Upper lobe of left lung (tissue), 6 donors: ENCODE measurements at regions not wholly inside any gene's neighbourhood (a gene's known extent, or its start where the extent isn't known, plus 50 kb on each side); places are given as distances from the start of the nearest gene placed in this dataset.

Experiments used
- ATAC-seq, 2 donors: fragments of 200-7000 bp; cut with Tn5 transposase; one replicate each; pipeline ENCODE4 v1.9.1; 2022; ENCODE audit warnings: mild to moderate bottlenecking in 2 of 2, moderate library complexity in 2 of 2; ENCODE audit not compliant: low FRiP score in 2 of 2
- DNase-seq, 2 donors: peaks; one replicate each; pipeline ENCODE4 v3.0.0-alpha.2; 2019 to 2020
- H3K27ac ChIP-seq, 4 donors: fragments of 200-600 bp; sonication (generic); one replicate each; pipeline ENCODE4 v1.5.1; 2016 to 2019
- H3K27me3 ChIP-seq, 4 donors: fragments of 200-600 bp; sonication (generic); one replicate each; pipeline ENCODE4 v1.5.1; 2017 to 2019
- H3K36me3 ChIP-seq, 4 donors: fragments of 200-600 bp; sonication (generic); one replicate each; pipeline ENCODE4 v1.5.1; 2016 to 2019
- H3K4me1 ChIP-seq, 4 donors: fragments of 200-600 bp; sonication (generic); one replicate each; pipeline ENCODE4 v1.5.1; 2018 to 2019
- H3K4me3 ChIP-seq, 4 donors: fragments of 200-600 bp; sonication (generic); one replicate each; pipeline ENCODE4 v1.5.1; 2017 to 2019; ENCODE audit warnings: mild to moderate bottlenecking in 2 of 4, moderate library complexity in 1 of 4
- H3K9me3 ChIP-seq, 4 donors: fragments of 200-600 bp; sonication (generic); one replicate each; pipeline ENCODE4 v1.5.1; 2018 to 2019
- CTCF ChIP-seq, 6 experiments: fragments of 450-650 bp in 4 of 6; fragments of 200-600 bp in 2 of 6; sonication (generic) in 2 of 6; IDR thresholded peaks; one replicate each; pipeline ENCODE4 v1.5.1; 2016 to 2019; ENCODE audit warnings: antibody characterized with exemption in 6 of 6
- EP300 ChIP-seq, 4 donors: sonication (generic); formaldehyde crosslinking; IDR thresholded peaks; one replicate each; pipeline ENCODE4 v1.5.1; 2017; ENCODE audit warnings: antibody characterized with exemption in 4 of 4, control low read depth in 2 of 4
- POLR2A ChIP-seq, 4 donors: fragments of 450-650 bp; IDR thresholded peaks; one replicate each; pipeline ENCODE4 v1.5.1; 2016 to 2017; ENCODE audit warnings: antibody characterized with exemption in 4 of 4, mild to moderate bottlenecking in 2 of 4
- POLR2AphosphoS5 ChIP-seq, 2 donors: sonication (generic); formaldehyde crosslinking; IDR thresholded peaks; one replicate each; pipeline ENCODE4 v1.5.1; 2017; ENCODE audit warnings: antibody characterized with exemption in 2 of 2
- WGBS, 2 donors: methylation state at CpG; one replicate each; pipeline ENCODE4 v1.1.5; 2017 to 2018; 5-methylcytosine and 5-hydroxymethylcytosine counted together
- donor health status: DM: no; HTN: no; CAD: no; lungs with moderate emphysema.
- donor health status: DM: no; HTN: yes; CAD: no; lungs with severe emphysema.

DNA sequence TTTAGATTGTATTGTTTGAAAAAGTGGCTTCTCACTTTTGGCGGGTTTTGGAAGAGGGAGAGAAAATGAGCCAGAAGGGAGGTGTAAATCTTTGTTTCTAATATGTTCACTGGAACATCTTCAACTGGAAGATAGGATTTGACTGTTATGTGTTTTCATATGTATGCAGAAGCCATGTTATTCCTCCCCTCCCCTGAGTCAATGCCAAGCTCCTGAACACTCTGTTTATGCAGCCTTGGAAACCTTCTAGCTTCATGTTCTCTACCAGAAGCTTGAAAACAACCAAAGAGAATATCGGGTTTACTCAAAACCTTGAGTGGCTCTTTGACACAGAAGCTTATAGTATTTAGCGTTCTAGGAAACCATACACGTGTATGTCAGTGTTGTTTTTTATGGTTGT, 279.1 kb downstream of the PRL start:
- ATAC-seq (no peak), DNase-seq (no peak)

DNA sequence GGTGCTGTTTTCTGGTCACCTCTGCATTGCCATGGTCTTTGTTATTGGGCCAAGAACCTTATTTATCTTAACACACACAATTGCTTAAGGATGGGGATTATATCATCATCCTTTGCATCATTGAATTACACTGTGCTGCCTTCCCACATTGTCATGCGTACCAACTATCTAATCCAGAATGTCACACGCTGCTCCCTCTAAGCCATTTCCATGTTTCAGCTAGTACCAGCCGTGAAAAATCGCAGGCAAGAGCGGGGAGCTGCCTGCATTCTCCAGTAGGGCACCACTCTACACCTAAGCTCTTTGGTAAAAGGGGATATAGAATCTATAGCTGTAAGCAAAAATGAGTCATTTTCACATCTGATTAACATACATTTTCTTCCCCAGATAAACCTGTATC, 277.0 kb downstream of the PRL start:
- no peak overlapping the region for H3K4me3 ChIP-seq
- H3K9me3 ChIP-seq, result peaks cover 0 to 5% (median 4%) of the 10 kb centered on the region in 4 donors
- TF ChIP-seq CTCF (IDR thresholded peaks at IDR 0.05), result no peak
- no peak for TF ChIP-seq POLR2AphosphoS5 (IDR thresholded peaks at IDR 0.05)
- no peak for TF ChIP-seq EP300 (IDR thresholded peaks at IDR 0.05)
- TF ChIP-seq POLR2A (IDR thresholded peaks at IDR 0.05), result no peak
- no peak overlapping the region for H3K27ac ChIP-seq
- WGBS, 2 donors, result 96 to 99% methylated on average over 5 of the region's 5 CpGs
- DNase-seq (no peak), ATAC-seq (no peak)
- peaks cover 0 to under 1% (median 0%) of the 10 kb centered on the region in 4 donors for H3K4me1 ChIP-seq
- no peaks in the 10 kb centered on the region for H3K27me3 ChIP-seq
- H3K36me3 ChIP-seq, result no peaks in the 10 kb centered on the region

More for the DNA sequence above, 279.1 kb downstream of the PRL start:
- peaks cover 0 to 5% (median 4%) of the 10 kb centered on the region in 4 donors for H3K9me3 ChIP-seq
- TF ChIP-seq POLR2A (IDR thresholded peaks at IDR 0.05) (no peak), POLR2AphosphoS5 (IDR thresholded peaks at IDR 0.05) (no peak), CTCF (IDR thresholded peaks at IDR 0.05) (no peak), EP300 (IDR thresholded peaks at IDR 0.05) (no peak)
- no peak overlapping the region for H3K4me3 ChIP-seq
- no peaks in the 10 kb centered on the region for H3K36me3 ChIP-seq
- H3K27ac ChIP-seq, result no peak overlapping the region
- 71 to 73% methylated on average over 4 of the region's 4 CpGs for WGBS, 2 donors
- H3K4me1 ChIP-seq, result no peaks in the 10 kb centered on the region
- H3K27me3 ChIP-seq, result no peaks in the 10 kb centered on the region

GRCh38 chr6:22020299-22021003, 276.4 kb downstream of the PRL start:
- no peaks in the 10 kb centered on the region for H3K27me3 ChIP-seq
- no peaks in the 10 kb centered on the region for H3K36me3 ChIP-seq
- H3K4me1 ChIP-seq, result peaks cover 4 to 6% (median 5%) of the 10 kb centered on the region in 4 donors
- H3K9me3 ChIP-seq, result peaks cover 0 to 5% (median 4%) of the 10 kb centered on the region in 4 donors
- ATAC-seq, result no peak
- no peak overlapping the region for H3K27ac ChIP-seq
- DNase-seq, result no peak
- H3K4me3 ChIP-seq, result no peak overlapping the region
- WGBS, 2 donors, result 57 to 65% methylated on average over 5 of the region's 5 CpGs
- TF ChIP-seq EP300 (IDR thresholded peaks at IDR 0.05) (no peak), CTCF (IDR thresholded peaks at IDR 0.05) (no peak), POLR2A (IDR thresholded peaks at IDR 0.05) (no peak), POLR2AphosphoS5 (IDR thresholded peaks at IDR 0.05) (no peak)

DNA sequence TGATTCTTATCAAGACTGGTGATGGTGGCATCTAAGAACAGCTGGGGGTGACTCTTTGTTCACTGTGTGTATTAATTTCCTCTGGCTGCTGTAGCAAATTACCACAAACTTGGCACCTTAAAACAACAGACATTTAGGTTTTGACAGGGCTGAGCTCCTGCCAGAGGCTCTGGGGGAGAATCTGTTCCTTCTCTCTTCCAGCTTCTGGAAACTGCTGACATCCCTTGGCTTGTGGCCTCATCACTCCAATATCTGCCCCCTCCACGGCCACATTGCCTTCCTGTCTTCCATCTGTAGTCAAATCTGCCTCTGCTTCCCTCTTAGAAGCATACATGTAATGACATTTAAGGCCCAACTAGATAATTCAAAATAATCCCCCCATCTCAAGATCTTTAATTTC, 274.9 kb downstream of the PRL start:
- Histone ChIP-seq H3K27me3 (no peaks in the 10 kb centered on the region), H3K27ac (no peak overlapping the region), H3K36me3 (no peaks in the 10 kb centered on the region), H3K4me1 (peaks cover 15 to 18% (median 17%) of the 10 kb centered on the region in 4 donors), H3K9me3 (peaks cover 0 to 5% (median 4%) of the 10 kb centered on the region in 4 donors), H3K4me3 (no peak overlapping the region)
- no peak for ATAC-seq
- no peak for DNase-seq
- 87 to 88% methylated on average over 1 of the region's 1 CpG for WGBS, 2 donors
- no peak for TF ChIP-seq EP300 (IDR thresholded peaks at IDR 0.05)
- TF ChIP-seq CTCF (IDR thresholded peaks at IDR 0.05), result no peak
- no peak for TF ChIP-seq POLR2A (IDR thresholded peaks at IDR 0.05)
- no peak for TF ChIP-seq POLR2AphosphoS5 (IDR thresholded peaks at IDR 0.05)

DNA sequence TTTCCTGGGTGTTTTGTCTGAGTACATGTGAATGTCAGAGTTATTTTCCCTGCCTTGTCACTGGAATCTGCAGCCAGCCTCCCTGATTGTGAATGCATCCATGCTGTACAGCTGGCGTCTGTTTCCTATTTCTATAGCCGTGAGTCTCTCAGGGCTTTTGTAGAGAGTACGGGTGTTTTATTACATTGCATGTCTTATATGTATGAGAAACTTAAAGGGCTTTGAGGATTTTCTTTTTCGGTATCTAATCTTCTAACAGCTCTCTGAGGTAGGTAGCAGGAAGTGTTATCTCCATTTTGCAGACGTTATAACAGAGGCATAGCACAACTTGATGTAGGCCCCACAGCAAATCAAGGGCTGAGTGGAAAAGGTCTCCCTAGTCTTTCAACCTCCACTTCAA, 272.9 kb downstream of the PRL start:
- no peak for TF ChIP-seq POLR2A (IDR thresholded peaks at IDR 0.05)
- TF ChIP-seq EP300 (IDR thresholded peaks at IDR 0.05), result no peak
- TF ChIP-seq CTCF (IDR thresholded peaks at IDR 0.05), result no peak
- TF ChIP-seq POLR2AphosphoS5 (IDR thresholded peaks at IDR 0.05), result no peak
- no peak for ATAC-seq
- WGBS, 2 donors, result 76 to 77% methylated on average over 5 of the region's 5 CpGs

More for the DNA sequence above, 272.9 kb downstream of the PRL start:
- H3K36me3 ChIP-seq, result no peaks in the 10 kb centered on the region
- H3K9me3 ChIP-seq, result peaks cover 0 to 5% (median 4%) of the 10 kb centered on the region in 4 donors
- H3K27ac ChIP-seq, result no peak overlapping the region
- H3K27me3 ChIP-seq, result no peaks in the 10 kb centered on the region
- H3K4me1 ChIP-seq, result peaks cover 22 to 23% (median 22%) of the 10 kb centered on the region in 4 donors
- no peak for DNase-seq
- no peak overlapping the region for H3K4me3 ChIP-seq
